Urinary bladder (tissue), 3 donors: ENCODE measurements at regions not wholly inside any gene's neighbourhood (a gene's known extent, or its start where the extent isn't known, plus 50 kb on each side); places are given as distances from the start of the nearest gene placed in this dataset.

Source experiments
- DNase-seq: peaks from one replicate; pipeline ENCODE4 v3.0.0-alpha.2; 2015; ENCODE audit errors: extremely low spot score
- H3K27ac ChIP-seq: one replicate; pipeline ENCODE4 v1.5.1; 2013; ENCODE audit warnings: low read depth, mild to moderate bottlenecking, moderate library complexity
- H3K36me3 ChIP-seq: one replicate; pipeline ENCODE4 v1.6.1; 2013; ENCODE audit warnings: mild to moderate bottlenecking, moderate library complexity; ENCODE audit not compliant: insufficient read depth
- H3K4me1 ChIP-seq: one replicate; pipeline ENCODE4 v1.6.1; 2013; ENCODE audit warnings: mild to moderate bottlenecking, moderate library complexity; ENCODE audit not compliant: insufficient read depth
- H3K4me3 ChIP-seq: one replicate; pipeline ENCODE4 v1.5.1; 2013; ENCODE audit warnings: low read depth, low read length
- WGBS: extraction: QIAGEN DNeasy Blood & Tissue Kit; methylation state at CpG from one replicate; pipeline ENCODE4 v1.1.7; 2013; 5-methylcytosine and 5-hydroxymethylcytosine counted together
- donor health status: healthy with polysubstance abuse.
- donor health status: healthy.

DNA sequence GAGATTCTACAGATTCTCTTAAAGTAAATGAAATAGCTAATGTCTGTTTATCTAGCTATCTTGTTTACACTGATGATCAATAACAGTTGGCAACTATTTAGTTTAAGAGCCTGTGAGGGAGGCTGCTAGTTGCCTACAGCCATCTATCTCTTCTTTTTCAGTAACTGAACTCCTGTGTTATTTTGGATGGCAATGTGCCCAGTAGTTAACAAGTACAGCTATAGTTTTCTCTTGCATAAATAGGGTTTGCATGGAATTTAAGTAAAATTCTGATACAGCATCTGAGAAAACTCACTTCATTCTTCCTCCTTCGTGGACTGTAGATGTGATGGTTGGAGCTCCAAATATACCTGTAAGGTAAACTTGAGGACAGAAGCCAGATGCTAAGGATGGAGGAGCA lies 219.5 kb upstream of the POT1 start:
- H3K36me3 ChIP-seq: no peaks in the 10 kb centered on the region
- H3K4me1 ChIP-seq: no peaks in the 10 kb centered on the region
- DNase-seq: no peak
- H3K27ac ChIP-seq: no peak overlapping the region
- WGBS: 72% methylated on average over 1 of the region's 1 CpG
- no peak overlapping the region for H3K4me3 ChIP-seq

GRCh38 chr7:125147047-125147446 lies 217.4 kb upstream of the POT1 start:
- DNase-seq: no peak
- WGBS: 28% methylated on average over 2 of the region's 2 CpGs
- H3K4me3 ChIP-seq: no peak overlapping the region
- H3K36me3 ChIP-seq: no peaks in the 10 kb centered on the region
- H3K4me1 ChIP-seq: no peaks in the 10 kb centered on the region
- H3K27ac ChIP-seq: no peak overlapping the region

GRCh38 chr7:125136755-125137532 lies 207.3 kb upstream of the POT1 start:
- 49% methylated on average over 2 of the region's 2 CpGs for WGBS
- no peaks in the 10 kb centered on the region for H3K36me3 ChIP-seq
- no peak for DNase-seq
- no peak overlapping the region for H3K27ac ChIP-seq
- H3K4me1 ChIP-seq: no peaks in the 10 kb centered on the region
- no peak overlapping the region for H3K4me3 ChIP-seq

- 0% methylated on average over 1 of the region's 1 CpG for WGBS
- Histone ChIP-seq H3K27ac (no peak overlapping the region), H3K4me1 (no peaks in the 10 kb centered on the region), H3K4me3 (no peak overlapping the region), H3K36me3 (no peaks in the 10 kb centered on the region)
- no peak for DNase-seq
These were observed 206.7 kb upstream of the POT1 start for GRCh38 chr7:125136341-125136740.

- Histone ChIP-seq H3K4me1 (no peaks in the 10 kb centered on the region), H3K4me3 (no peak overlapping the region), H3K36me3 (no peaks in the 10 kb centered on the region), H3K27ac (no peak overlapping the region)
- 68% methylated on average over 1 of the region's 1 CpG for WGBS
- no peak for DNase-seq
These were observed 200.5 kb upstream of the POT1 start for GRCh38 chr7:125130173-125130572.

- Histone ChIP-seq H3K4me3 (no peak overlapping the region), H3K27ac (no peak overlapping the region), H3K36me3 (no peaks in the 10 kb centered on the region), H3K4me1 (no peaks in the 10 kb centered on the region)
- WGBS: 92% methylated on average over 4 of the region's 4 CpGs
- DNase-seq: no peak
These were observed 197.7 kb upstream of the POT1 start for GRCh38 chr7:125127304-125127703.

- Histone ChIP-seq H3K27ac (no peak overlapping the region), H3K4me1 (no peaks in the 10 kb centered on the region), H3K36me3 (no peaks in the 10 kb centered on the region), H3K4me3 (no peak overlapping the region)
- 30% methylated on average over 1 of the region's 1 CpG for WGBS
- no peak for DNase-seq
These were observed 196.8 kb upstream of the POT1 start for GRCh38 chr7:125126376-125126775.

DNA sequence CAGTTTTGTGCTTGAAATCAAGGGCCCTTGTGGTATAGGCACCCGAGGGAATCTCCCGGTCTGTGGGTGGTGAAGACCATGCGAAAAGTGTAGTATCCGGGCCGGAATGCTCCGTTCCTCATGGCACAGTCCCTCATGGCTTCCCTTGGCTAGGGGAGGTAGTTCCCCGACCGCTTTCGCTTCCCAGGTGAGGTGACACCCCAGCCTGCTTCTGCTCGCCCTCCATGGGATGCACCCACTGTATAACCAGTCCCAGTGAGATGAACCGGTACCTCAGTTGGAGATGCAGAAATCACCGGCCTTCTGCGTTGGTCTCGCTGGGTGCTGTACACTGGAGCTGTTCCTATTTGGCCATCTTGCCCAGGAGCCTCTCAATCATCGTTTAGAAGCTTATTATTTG lies 195.7 kb upstream of the POT1 start:
- Histone ChIP-seq H3K27ac (no peak overlapping the region), H3K36me3 (no peaks in the 10 kb centered on the region), H3K4me1 (no peaks in the 10 kb centered on the region), H3K4me3 (no peak overlapping the region)
- DNase-seq: no peak
- WGBS: 94% methylated on average over 15 of the region's 15 CpGs

- WGBS: 23% methylated on average over 2 of the region's 2 CpGs
- DNase-seq: peak; percentile 49
- Histone ChIP-seq H3K27ac (no peak overlapping the region), H3K4me3 (no peak overlapping the region), H3K36me3 (no peaks in the 10 kb centered on the region), H3K4me1 (no peaks in the 10 kb centered on the region)
These were observed 192.5 kb upstream of the POT1 start for GRCh38 chr7:125122173-125122572.

DNA sequence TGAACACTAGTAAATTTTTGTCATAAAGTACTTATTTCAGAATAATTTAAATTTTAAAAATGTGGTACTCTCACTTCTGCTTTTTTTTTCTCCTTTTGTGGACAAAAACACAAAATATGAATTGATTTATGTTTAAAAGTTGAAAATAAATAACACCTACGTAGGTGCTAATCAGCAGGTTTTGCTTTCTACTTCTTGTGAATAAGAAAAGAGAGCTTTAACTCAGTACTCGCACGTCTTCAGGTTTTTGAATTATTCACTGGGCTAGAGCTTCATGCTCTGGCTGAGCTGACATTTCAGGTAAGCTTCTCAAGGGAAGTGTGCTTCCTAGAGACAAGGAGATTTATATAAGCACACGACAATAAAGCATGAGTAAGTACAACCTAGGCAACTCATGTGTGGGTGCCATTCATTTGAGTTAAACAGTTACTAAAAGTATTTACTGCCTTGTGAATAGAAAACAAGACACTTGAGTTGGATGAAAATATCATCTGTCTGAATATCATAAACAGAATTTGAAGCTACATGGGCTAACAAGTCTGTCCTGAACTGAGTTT lies 190.0 kb upstream of the POT1 start:
- no peak overlapping the region for H3K27ac ChIP-seq
- 72% methylated on average over 4 of the region's 4 CpGs for WGBS
- H3K4me3 ChIP-seq: no peak overlapping the region
- no peaks in the 10 kb centered on the region for H3K4me1 ChIP-seq
- no peak for DNase-seq
- H3K36me3 ChIP-seq: no peaks in the 10 kb centered on the region

DNA sequence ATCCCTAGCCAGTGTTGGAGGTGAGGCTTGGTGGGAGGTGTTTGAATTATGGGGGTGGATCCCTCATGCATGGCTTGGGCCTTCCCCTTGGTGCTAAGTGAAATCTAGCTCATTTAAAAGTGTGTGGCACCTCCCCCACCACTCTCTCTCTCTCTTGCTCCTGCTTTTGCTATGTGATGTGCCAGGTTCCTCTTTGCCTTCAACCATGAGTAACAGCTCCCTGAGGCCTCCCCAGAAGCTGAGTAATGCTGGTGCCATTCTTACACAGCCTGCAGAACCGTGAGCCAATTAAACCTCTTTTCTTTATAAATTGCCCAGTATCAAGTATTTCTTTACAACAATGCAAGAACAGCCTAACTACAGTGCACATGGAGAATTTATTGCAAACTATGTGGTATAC lies 188.8 kb upstream of the POT1 start:
- 87% methylated on average over 1 of the region's 1 CpG for WGBS
- H3K36me3 ChIP-seq: no peaks in the 10 kb centered on the region
- H3K4me1 ChIP-seq: no peaks in the 10 kb centered on the region
- DNase-seq: no peak
- no peak overlapping the region for H3K27ac ChIP-seq
- H3K4me3 ChIP-seq: no peak overlapping the region

- Histone ChIP-seq H3K36me3 (no peaks in the 10 kb centered on the region), H3K4me3 (no peak overlapping the region), H3K27ac (no peak overlapping the region), H3K4me1 (no peaks in the 10 kb centered on the region)
- DNase-seq: no peak
- 79% methylated on average over 2 of the region's 2 CpGs for WGBS
These were observed 183.2 kb upstream of the POT1 start for GRCh38 chr7:125112850-125113249.

DNA sequence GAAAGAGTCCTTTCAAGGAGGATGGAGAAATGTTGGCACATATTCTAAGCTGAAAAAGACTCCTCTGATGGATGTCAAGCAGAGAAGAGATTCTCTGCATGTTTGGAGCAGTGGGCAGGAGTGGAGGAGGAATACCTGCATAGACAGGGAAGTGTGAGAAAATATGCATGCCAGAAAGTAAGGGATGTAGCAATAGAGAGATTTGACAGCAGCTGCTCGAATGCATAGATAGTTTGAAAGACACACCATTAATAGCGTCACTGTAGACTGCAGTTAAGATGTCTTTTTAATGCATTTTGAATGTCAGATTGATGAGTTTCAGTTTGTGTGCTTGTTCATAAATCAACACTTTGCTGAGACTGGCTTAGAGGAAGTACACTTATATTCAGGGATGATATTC lies 169.9 kb upstream of the POT1 start:
- H3K4me3 ChIP-seq: no peak overlapping the region
- no peaks in the 10 kb centered on the region for H3K36me3 ChIP-seq
- 53% methylated on average over 2 of the region's 2 CpGs for WGBS
- H3K4me1 ChIP-seq: no peaks in the 10 kb centered on the region
- no peak for DNase-seq
- H3K27ac ChIP-seq: no peak overlapping the region

DNA sequence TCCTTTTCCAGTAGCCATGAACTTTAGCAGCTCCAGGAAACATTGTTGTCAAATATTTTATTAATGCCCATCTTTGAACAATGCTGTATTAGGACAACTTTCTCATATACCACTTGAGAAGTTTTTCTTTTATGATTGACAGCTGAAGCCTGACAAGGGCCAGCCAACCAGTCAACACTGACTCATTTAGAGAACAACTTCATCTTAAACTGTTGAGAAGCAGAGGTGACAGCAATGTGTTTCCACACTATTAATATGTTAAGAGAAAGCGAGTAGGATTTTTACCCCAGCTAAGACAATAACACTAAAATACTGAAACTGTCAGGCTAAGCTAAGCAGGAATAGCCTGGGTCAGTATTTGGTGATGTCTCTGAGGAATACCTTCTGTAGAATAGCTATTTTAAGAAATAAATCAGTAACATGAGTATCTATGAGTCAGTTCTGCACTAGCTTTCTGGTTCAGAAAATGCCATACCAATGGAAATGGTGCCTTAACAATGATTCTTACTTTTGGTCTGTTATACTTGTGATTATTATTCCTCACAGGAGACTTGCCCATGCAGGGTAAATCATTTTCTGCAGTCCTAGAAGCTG lies 168.8 kb upstream of the POT1 start:
- DNase-seq: no peak
- H3K36me3 ChIP-seq: no peaks in the 10 kb centered on the region
- no peak overlapping the region for H3K27ac ChIP-seq
- H3K4me1 ChIP-seq: no peaks in the 10 kb centered on the region
- 81% methylated on average over 1 of the region's 1 CpG for WGBS
- H3K4me3 ChIP-seq: no peak overlapping the region
